IMR-90 (cell line): ENCODE measurements at regions not wholly inside any gene's neighbourhood (a gene's known extent, or its start where the extent isn't known, plus 50 kb on each side); places are given as distances from the start of the nearest gene placed in this dataset.

Experiments
- ATAC-seq: fragments of 200-7000 bp; cut with Tn5 transposase; 2 replicates; pipeline ENCODE4 v1.9.1; 2020; ENCODE audit warnings: low read depth, mild to moderate bottlenecking, moderate library complexity
- BruUV-seq: library from RNA; stranded (reverse); fragments of 400-500 nt; replicated peaks from 2 replicates; lab custom pipeline; 2021; lab: Mats Ljungman, UMichigan
- CTCF ChIA-PET: fragments of 300-600 bp; formaldehyde crosslinking; extraction: SDS; loops from one replicate; lab custom pipeline; 2021; ENCODE audit warnings: antibody characterized with exemption; lab: Yijun Ruan, JAX
- POLR2A ChIA-PET: fragments of 300-600 bp; sonication (Branson Sonifier 250); formaldehyde crosslinking; loops from one replicate; lab custom pipeline; 2022; ENCODE audit warnings: antibody characterized with exemption; ENCODE audit not compliant: unreplicated experiment; lab: Charles Lee
- DNase-seq: peaks from one replicate; pipeline ENCODE4 v3.0.0; 2013
- H2AFZ ChIP-seq: replicated peaks from 2 replicates; pipeline ENCODE3; 2013; ENCODE audit warnings: low read length, mild to moderate bottlenecking; ENCODE audit not compliant: poor library complexity
- H2AK5ac ChIP-seq: 2 replicates; pipeline ENCODE4 v1.6.1; 2013; ENCODE audit warnings: low read depth, low read length, inconsistent platforms
- H2AK9ac ChIP-seq: replicated peaks from 2 replicates; pipeline ENCODE3; 2013; ENCODE audit warnings: mild to moderate bottlenecking, low read depth, low read length, moderate library complexity; ENCODE audit not compliant: poor library complexity
- H2BK120ac ChIP-seq: 2 replicates; pipeline ENCODE4 v1.6.1; 2013; ENCODE audit warnings: low read depth, low read length, inconsistent platforms
- H2BK15ac ChIP-seq: 3 replicates; pipeline ENCODE4 v1.6.1; 2013; ENCODE audit warnings: low read depth, low read length, inconsistent platforms
- H2BK20ac ChIP-seq: 2 replicates; pipeline ENCODE4 v1.6.1; 2013; ENCODE audit warnings: low read depth, mild to moderate bottlenecking, inconsistent platforms, low read length, moderate library complexity
- H2BK5ac ChIP-seq: 2 replicates; pipeline ENCODE4 v1.6.1; 2013; ENCODE audit warnings: mild to moderate bottlenecking, low read depth, low read length, inconsistent platforms; ENCODE audit not compliant: poor library complexity, severe bottlenecking
- H3K14ac ChIP-seq: replicated peaks from 2 replicates; pipeline ENCODE4 v1.6.1; 2013; ENCODE audit warnings: low read depth, low read length, inconsistent platforms
- H3K18ac ChIP-seq: 2 replicates; pipeline ENCODE4 v1.6.1; 2013; ENCODE audit warnings: low read depth, low read length, control low read depth
- H3K23ac ChIP-seq: 2 replicates; pipeline ENCODE4 v1.6.1; 2013; ENCODE audit warnings: low read depth, low read length, inconsistent platforms
- H3K27ac ChIP-seq: 2 replicates; pipeline ENCODE4 v1.5.1; 2013; ENCODE audit warnings: mild to moderate bottlenecking, control low read depth, low read length; ENCODE audit not compliant: insufficient read depth
- H3K27me3 ChIP-seq: 2 replicates; pipeline ENCODE4 v1.6.1; 2013; ENCODE audit warnings: low read length; ENCODE audit not compliant: control insufficient read depth, insufficient read depth
- H3K36me3 ChIP-seq: 2 replicates; pipeline ENCODE4 v1.6.1; 2013; ENCODE audit warnings: low read length, mixed read lengths; ENCODE audit not compliant: control insufficient read depth, insufficient read depth
- H3K4ac ChIP-seq: 2 replicates; pipeline ENCODE4 v1.6.1; 2013; ENCODE audit warnings: low read depth, low read length, inconsistent platforms
- H3K4me1 ChIP-seq: 2 replicates; pipeline ENCODE4 v1.6.1; 2013; ENCODE audit warnings: low read length, mixed read lengths; ENCODE audit not compliant: control insufficient read depth, insufficient read depth
- H3K4me2 ChIP-seq: 2 replicates; pipeline ENCODE4 v1.6.1; 2013; ENCODE audit warnings: low read depth, mild to moderate bottlenecking, control low read depth, low read length, moderate library complexity
- H3K4me3 ChIP-seq: 2 replicates; pipeline ENCODE4 v1.5.1; 2013; ENCODE audit warnings: low read depth, mild to moderate bottlenecking, control low read depth, low read length, moderate library complexity; ENCODE audit not compliant: insufficient read depth
- H3K56ac ChIP-seq: 2 replicates; pipeline ENCODE4 v1.6.1; 2013; ENCODE audit warnings: low read length, inconsistent platforms; ENCODE audit not compliant: insufficient read depth; ENCODE audit errors: extremely low read depth
- H3K79me1 ChIP-seq, 2 experiments: 2 replicates each; pipeline ENCODE4 v1.6.1; 2013; ENCODE audit warnings: low read length in 2 of 2, inconsistent platforms in 1 of 2, low read depth in 1 of 2
- H3K9ac ChIP-seq: 2 replicates; pipeline ENCODE4 v1.6.1; 2013; ENCODE audit warnings: low read depth, low read length, control low read depth
- H3K9me1 ChIP-seq: 2 replicates; pipeline ENCODE4 v1.6.1; 2013; ENCODE audit warnings: low read length, inconsistent platforms; ENCODE audit not compliant: insufficient read depth
- H3K9me3 ChIP-seq: 2 replicates; pipeline ENCODE4 v1.6.1; 2013; ENCODE audit warnings: low read length; ENCODE audit not compliant: control insufficient read depth, insufficient read depth
- H4K20me1 ChIP-seq: 2 replicates; pipeline ENCODE4 v1.6.1; 2013; ENCODE audit warnings: low read length, inconsistent platforms; ENCODE audit not compliant: insufficient read depth
- H4K5ac ChIP-seq: 2 replicates; pipeline ENCODE4 v1.6.1; 2013; ENCODE audit warnings: mild to moderate bottlenecking, low read depth, low read length, control low read depth
- H4K8ac ChIP-seq, 2 experiments: 2 replicates each; pipeline ENCODE4 v1.6.1; 2013; ENCODE audit warnings: low read depth in 2 of 2, low read length in 2 of 2, control low read depth in 1 of 2, inconsistent platforms in 1 of 2
- H4K91ac ChIP-seq: 2 replicates; pipeline ENCODE4 v1.6.1; 2013; ENCODE audit warnings: low read depth, low read length, inconsistent platforms; ENCODE audit not compliant: insufficient read depth
- BHLHE40 ChIP-seq: fragments of 150-350 bp; IDR thresholded peaks from 2 replicates; pipeline ENCODE4 v1.6.1; 2016; ENCODE audit warnings: mild to moderate bottlenecking, low read depth, low read length
- CEBPB ChIP-seq: IDR thresholded peaks from 2 replicates; pipeline ENCODE4 v1.6.1; 2012; ENCODE audit warnings: low read depth, low read length, improper control_type of control experiment
- CHD1 ChIP-seq: IDR thresholded peaks from 2 replicates; pipeline ENCODE4 v1.6.1; 2012; ENCODE audit warnings: low read depth, low read length, improper control_type of control experiment
- ELK1 ChIP-seq: fragments of 150-350 bp; IDR thresholded peaks from 2 replicates; pipeline ENCODE4 v1.6.1; 2016; ENCODE audit warnings: low read depth, mild to moderate bottlenecking, low read length, moderate library complexity, borderline replicate concordance
- FOS ChIP-seq: fragments of 150-350 bp; IDR thresholded peaks from 2 replicates; pipeline ENCODE4 v1.6.1; 2016; ENCODE audit warnings: low read depth, low read length
- MAZ ChIP-seq: IDR thresholded peaks from 2 replicates; pipeline ENCODE4 v1.6.1; 2012; ENCODE audit warnings: low read depth, mild to moderate bottlenecking, low read length, improper control_type of control experiment, moderate library complexity, borderline replicate concordance
- MXI1 ChIP-seq: IDR thresholded peaks from 2 replicates; pipeline ENCODE4 v1.6.1; 2012; ENCODE audit warnings: low read depth, mild to moderate bottlenecking, low read length, moderate library complexity, borderline replicate concordance
- NFE2L2 ChIP-seq: fragments of 150-350 bp; IDR thresholded peaks from 2 replicates; pipeline ENCODE4 v1.6.1; 2016; ENCODE audit warnings: low read depth, mild to moderate bottlenecking, low read length
- RCOR1 ChIP-seq: IDR thresholded peaks from 2 replicates; pipeline ENCODE4 v1.6.1; 2012; ENCODE audit warnings: mild to moderate bottlenecking, low read length, improper control_type of control experiment; ENCODE audit not compliant: insufficient replicate concordance
- RFX5 ChIP-seq: IDR thresholded peaks from 2 replicates; pipeline ENCODE4 v1.8.0; 2012; ENCODE audit warnings: low read depth, mild to moderate bottlenecking, low read length, moderate library complexity
- SMC3 ChIP-seq: fragments of 150-350 bp; IDR thresholded peaks from 2 replicates; pipeline ENCODE4 v1.6.1; 2016; ENCODE audit warnings: low read depth, mild to moderate bottlenecking, antibody characterized with exemption, low read length, moderate library complexity
- USF2 ChIP-seq: fragments of 150-350 bp; IDR thresholded peaks from 2 replicates; pipeline ENCODE4 v1.6.1; 2017; ENCODE audit warnings: mild to moderate bottlenecking, antibody characterized with exemption, low read length, low read depth
- WGBS, 2 experiments: methylation state at CpG; one replicate each; pipeline versions ENCODE4 v1.1.5 to v1.1.7; 2013; ENCODE audit warnings: missing lambda C conversion rate in 2 of 2; ENCODE audit not compliant: insufficient read length in 1 of 2; ENCODE audit errors: extremely low coverage in 2 of 2; 5-methylcytosine and 5-hydroxymethylcytosine counted together
- dilution Hi-C: fragments of 300-500 bp; cut with HindIII; formaldehyde crosslinking; loops from one replicate; pipeline ENCODE4 v1.14.3; 2018; ENCODE audit warnings: low sequenced_read_pairs; ENCODE audit not compliant: unreplicated experiment
- in situ Hi-C: fragments of 300-500 bp; cut with MboI; formaldehyde crosslinking; loops from 3 replicates; pipeline ENCODE4 v1.14.3; 2019; ENCODE audit warnings: low sequenced_read_pairs, inconsistent platforms, mixed read lengths
- intact Hi-C: fragments of 100-400 bp; cut with micrococcal nuclease; formaldehyde crosslinking; loops from 2 replicates; pipeline ENCODE4 v1.10.0; 2022

DNA sequence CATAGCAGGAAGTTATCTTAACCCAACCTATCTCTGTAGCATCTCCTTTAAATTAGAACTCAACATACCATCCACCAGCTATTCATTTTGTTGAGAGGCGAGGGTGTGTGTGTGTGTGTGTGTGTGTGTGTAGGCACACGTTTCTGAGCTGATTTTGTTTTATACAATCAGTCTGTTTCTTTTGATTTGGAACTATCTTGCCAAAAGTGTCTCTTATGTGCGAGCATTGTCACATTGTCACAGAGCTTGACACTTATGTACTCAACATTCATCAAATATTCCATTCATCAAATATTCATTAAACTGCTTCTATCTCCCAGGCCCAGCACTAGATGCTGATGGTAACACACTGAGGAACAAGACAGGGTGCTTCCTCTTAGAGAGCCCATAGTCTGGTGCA is 180.4 kb downstream of the HAPSTR1 start:
- Histone ChIP-seq H2BK20ac (no peak overlapping the region), H4K8ac (no peak overlapping the region), H3K23ac (no peak overlapping the region), H3K27ac (no peak overlapping the region), H3K56ac (no peak overlapping the region), H3K14ac (no peak overlapping the region), H3K9me1 (no peaks in the 10 kb centered on the region), H3K4me3 (no peak overlapping the region), H3K36me3 (no peaks in the 10 kb centered on the region), H3K27me3 (no peaks in the 10 kb centered on the region), H2BK120ac (no peak overlapping the region), H2AK9ac (no peak overlapping the region), H4K91ac (no peak overlapping the region), H3K4me1 (no peaks in the 10 kb centered on the region), H3K4ac (no peak overlapping the region), H3K4me2 (no peak overlapping the region), H4K5ac (no peak overlapping the region), H2BK5ac (no peak overlapping the region), H3K79me1 (no peaks in the 10 kb centered on the region), H3K9ac (no peak overlapping the region), H2BK15ac (no peak overlapping the region), H2AFZ (no peak overlapping the region), H3K9me3 (no peaks in the 10 kb centered on the region), H3K18ac (no peak overlapping the region), H2AK5ac (no peak overlapping the region), H4K20me1 (no peaks in the 10 kb centered on the region)
- no TSS peak for BruUV-seq
- ATAC-seq (no peak), DNase-seq (no peak)
- ChIA-PET POLR2A (no interaction called here), CTCF (no interaction called here)
- no peak for TF ChIP-seq CEBPB
- TF ChIP-seq CHD1 = no peak
- TF ChIP-seq RCOR1 = no peak
- TF ChIP-seq BHLHE40 = no peak
- TF ChIP-seq NFE2L2 = no peak
- TF ChIP-seq USF2 = no peak
- no peak for TF ChIP-seq FOS
- no peak for TF ChIP-seq MAZ
- no peak for TF ChIP-seq ELK1
- no peak for TF ChIP-seq RFX5
- no peak for TF ChIP-seq SMC3
- TF ChIP-seq MXI1 = no peak
- intact Hi-C loops = no loop called here
- no CpG with 5 or more reads among the region's 3 CpGs for WGBS, 2 experiments
- in situ Hi-C loops = no loop called here
- dilution Hi-C loops = no loop called here
